Fibroblast of pulmonary artery (primary cell): ENCODE measurements at regions not wholly inside any gene's neighbourhood (a gene's known extent, or its start where the extent isn't known, plus 50 kb on each side); places are given as distances from the start of the nearest gene placed in this dataset.
"Not testable (repeated sequence)": the region's sequence is repeated elsewhere in the genome, so short reads cannot be mapped to it uniquely, and the experiment has no call there.

Experiments used
- DNase-seq: peaks from one replicate; pipeline ENCODE4 v3.0.0-alpha.2; 2010; ENCODE audit warnings: low read depth
- H3K4me3 ChIP-seq: replicated peaks from 2 replicates; pipeline ENCODE4 v1.5.1; 2011; ENCODE audit warnings: low read depth, mild to moderate bottlenecking, control low read depth, low read length, moderate library complexity
- CTCF ChIP-seq: IDR thresholded peaks from 2 replicates; pipeline ENCODE4 v1.5.1; 2011; ENCODE audit warnings: mild to moderate bottlenecking, control low read depth, low read length, inconsistent platforms; ENCODE audit errors: missing control alignments

GRCh38 chr5:113692466-113692865 lies 179.0 kb downstream of the YTHDC2 start:
- no peak for TF ChIP-seq CTCF
- no peak overlapping the region for H3K4me3 ChIP-seq
- DNase-seq, result no peak

- TF ChIP-seq CTCF, result no peak
- DNase-seq, result no peak
- H3K4me3 ChIP-seq, result no peak overlapping the region
Observed at GRCh38 chr5:113692891-113693457, 179.5 kb downstream of the YTHDC2 start.

DNA sequence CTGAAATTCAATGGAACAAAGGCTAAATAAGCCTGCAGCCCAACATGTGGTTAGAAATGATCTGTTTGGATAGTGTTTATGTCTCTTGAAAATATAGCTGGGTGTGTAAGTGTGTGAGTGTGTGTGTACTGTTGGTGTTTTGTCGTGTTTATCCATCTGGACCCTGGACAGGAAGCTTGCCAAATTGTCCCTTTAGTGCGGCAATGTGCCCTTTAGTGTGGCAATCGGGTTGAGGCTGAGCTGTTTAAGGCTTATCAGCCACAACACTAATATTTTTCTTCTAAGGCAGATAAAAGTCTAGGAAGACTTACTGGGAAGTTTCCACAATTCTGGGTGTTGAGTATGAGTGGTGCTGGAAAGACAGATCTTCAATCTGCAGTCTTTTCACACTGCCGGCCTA lies 180.2 kb downstream of the YTHDC2 start:
- TF ChIP-seq CTCF, result no peak
- H3K4me3 ChIP-seq, result no peak overlapping the region
- no peak for DNase-seq

GRCh38 chr5:113694576-113694975 lies 181.1 kb downstream of the YTHDC2 start:
- no peak for TF ChIP-seq CTCF
- no peak overlapping the region for H3K4me3 ChIP-seq
- no peak for DNase-seq

GRCh38 chr5:113703266-113703665 lies 189.8 kb downstream of the YTHDC2 start:
- H3K4me3 ChIP-seq, result no peak overlapping the region
- no peak for TF ChIP-seq CTCF
- DNase-seq, result no peak

- H3K4me3 ChIP-seq, result no peak overlapping the region
- TF ChIP-seq CTCF, result no peak
- no peak for DNase-seq
Observed at GRCh38 chr5:113705657-113706056, 192.2 kb downstream of the YTHDC2 start.

DNA sequence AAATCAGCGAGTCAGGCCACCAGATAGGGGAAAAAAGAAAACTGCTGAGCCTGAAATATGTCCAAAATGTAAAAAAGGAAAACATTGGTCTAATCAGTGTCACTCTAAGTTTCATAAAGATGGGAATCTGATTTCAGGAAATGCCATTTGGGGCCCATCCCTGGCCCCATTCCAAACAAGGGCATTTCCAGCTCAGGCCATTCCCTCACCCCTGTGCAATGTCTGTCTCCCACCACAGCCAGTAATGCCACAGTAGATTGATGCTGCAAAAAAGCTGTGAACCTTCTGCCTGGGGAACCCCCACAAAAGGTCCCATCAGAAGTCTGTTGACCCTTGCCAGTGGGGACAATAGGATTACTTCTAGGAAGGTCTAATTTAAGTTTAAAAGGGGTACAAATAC lies 199.6 kb downstream of the YTHDC2 start:
- DNase-seq, result no peak
- no peak for TF ChIP-seq CTCF
- no peak overlapping the region for H3K4me3 ChIP-seq

- not testable (repeated sequence) for H3K4me3 ChIP-seq, DNase-seq
Observed at GRCh38 chr5:113715921-113716320, 202.4 kb downstream of the YTHDC2 start.
